HCT116 (cell line): ENCODE measurements at regions not wholly inside any gene's neighbourhood (a gene's known extent, or its start where the extent isn't known, plus 50 kb on each side); places are given as distances from the start of the nearest gene placed in this dataset.

Experiments
- ATAC-seq: fragments of 200-7000 bp; cut with Tn5 transposase; 2 replicates; pipeline ENCODE4 v1.9.1; 2020; ENCODE audit warnings: mild to moderate bottlenecking, moderate library complexity
- BruUV-seq: library from RNA; stranded (reverse); fragments of 400-500 nt; replicated peaks from 2 replicates; lab custom pipeline; 2021; lab: Mats Ljungman, UMichigan
- CTCF ChIA-PET: fragments of 300-600 bp; sonication (Branson Sonifier 250); formaldehyde crosslinking; loops from one replicate; lab custom pipeline; 2021; ENCODE audit warnings: antibody characterized with exemption; lab: Charles Lee
- POLR2A ChIA-PET: fragments of 300-600, 350-600 bp; sonication (Branson Sonifier 250); formaldehyde crosslinking; loops from one replicate; lab custom pipeline; 2021; ENCODE audit warnings: antibody characterized with exemption; lab: Charles Lee
- RAD21 ChIA-PET, 2 experiments: fragments of 300-600 bp; sonication (Branson Sonifier 250); formaldehyde crosslinking; loops; one replicate each; lab custom pipeline; 2023; ENCODE audit warnings: low total read pairs in 2 of 2; ENCODE audit not compliant: uncharacterized antibody in 2 of 2, unreplicated experiment in 2 of 2, low non-redundant PET in 1 of 2; lab: Charles Lee
- DNase-seq: peaks from one replicate; pipeline ENCODE4 v3.0.0-alpha.2; 2010; ENCODE audit warnings: low read depth, low spot score
- H2AFZ ChIP-seq: fragments of 200-600 bp; shearing (Covaris generic), sonication (generic); 2 replicates; pipeline ENCODE4 v1.6.1; 2017; ENCODE audit warnings: low read depth, mixed run types, mixed read lengths, antibody characterized with exemption, low read length; ENCODE audit not compliant: poor library complexity, severe bottlenecking
- H3K27ac ChIP-seq: 2 replicates; pipeline ENCODE4 v1.5.1; 2012; ENCODE audit warnings: low read depth, low read length
- H3K27me3 ChIP-seq: fragments of 200-600 bp; sonication (generic); 2 replicates; pipeline ENCODE4 v1.6.1; 2016; ENCODE audit warnings: mixed run types, low read length, mixed read lengths; ENCODE audit not compliant: insufficient read depth
- H3K36me3 ChIP-seq, 2 experiments: fragments of 200-500 bp in 1 of 2; fragments of 200-600 bp in 1 of 2; sonication (Bioruptor generic) in 1 of 2; sonication (generic) in 1 of 2; 2 replicates each; pipeline versions ENCODE4 v1.5.1 to v1.6.1; 2014 to 2016; ENCODE audit warnings: low read length in 2 of 2, inconsistent platforms in 1 of 2, mixed read lengths in 1 of 2, mixed run types in 1 of 2; ENCODE audit not compliant: insufficient read depth in 2 of 2, control insufficient read depth in 1 of 2
- H3K4me1 ChIP-seq, 2 experiments: fragments of 200-600 bp in 1 of 2; sonication (generic) in 1 of 2; 2 replicates each; pipeline versions ENCODE4 v1.5.1 to v1.6.1; 2012 to 2017; ENCODE audit warnings: low read length in 2 of 2, inconsistent platforms in 1 of 2, mild to moderate bottlenecking in 1 of 2, mixed read lengths in 1 of 2, mixed run types in 1 of 2, moderate library complexity in 1 of 2; ENCODE audit not compliant: insufficient read depth in 2 of 2, control insufficient read depth in 1 of 2
- H3K4me2 ChIP-seq: fragments of 200-600 bp; sonication (generic); 2 replicates; pipeline ENCODE4 v1.6.1; 2017; ENCODE audit warnings: mixed run types, low read length, mixed read lengths
- H3K4me3 ChIP-seq, 2 experiments: fragments of 200-600 bp in 1 of 2; sonication (generic) in 1 of 2; replicated peaks in 1 of 2; 2 replicates each; pipeline ENCODE4 v1.5.1; 2011 to 2016; ENCODE audit warnings: low read length in 2 of 2, control low read depth in 1 of 2, low read depth in 1 of 2, mild to moderate bottlenecking in 1 of 2, mixed read lengths in 1 of 2, mixed run types in 1 of 2
- H3K79me2 ChIP-seq: fragments of 200-600 bp; sonication (generic); 2 replicates; pipeline ENCODE4 v1.6.1; 2017; ENCODE audit warnings: mild to moderate bottlenecking, mixed run types, low read length, moderate library complexity, mixed read lengths; ENCODE audit not compliant: insufficient read depth
- H3K9ac ChIP-seq: fragments of 200-600 bp; sonication (generic); 2 replicates; pipeline ENCODE4 v1.6.1; 2016; ENCODE audit warnings: low read length, mixed read lengths
- H3K9me2 ChIP-seq: fragments of 200-600 bp; sonication (generic), shearing (Covaris generic); 2 replicates; pipeline ENCODE4 v1.6.1; 2017; ENCODE audit warnings: mixed run types, mild to moderate bottlenecking, moderate library complexity; ENCODE audit not compliant: insufficient read depth
- H3K9me3 ChIP-seq, 2 experiments: fragments of 200-500 bp in 1 of 2; fragments of 200-600 bp in 1 of 2; sonication (Bioruptor generic) in 1 of 2; sonication (generic) in 1 of 2; 2 replicates each; pipeline ENCODE4 v1.6.1; 2014 to 2017; ENCODE audit warnings: low read length in 2 of 2, mixed read lengths in 2 of 2, inconsistent platforms in 1 of 2, low read depth in 1 of 2, mild to moderate bottlenecking in 1 of 2, mixed run types in 1 of 2, moderate library complexity in 1 of 2; ENCODE audit not compliant: control insufficient read depth in 1 of 2, insufficient read depth in 1 of 2
- H4K20me1 ChIP-seq: fragments of 200-600 bp; sonication (generic), shearing (Covaris generic); 2 replicates; pipeline ENCODE4 v1.6.1; 2017; ENCODE audit warnings: mixed run types, mild to moderate bottlenecking, moderate library complexity; ENCODE audit not compliant: insufficient read depth
- EGR1 ChIP-seq: IDR thresholded peaks from 2 replicates; pipeline ENCODE4 v1.6.1; 2012; ENCODE audit warnings: low read depth
- POLR2AphosphoS5 ChIP-seq: IDR thresholded peaks from 2 replicates; pipeline ENCODE4 v1.6.1; 2011; ENCODE audit warnings: mild to moderate bottlenecking, low read depth, low read length, moderate library complexity
- REST ChIP-seq: IDR thresholded peaks from 2 replicates; pipeline ENCODE4 v1.6.1; 2012; ENCODE audit warnings: low read depth
- ZFX ChIP-seq: fragments of 450-650 bp; IDR thresholded peaks from 2 replicates; pipeline ENCODE4 v1.6.1; 2017
- intact Hi-C: fragments of 100-400 bp; cut with micrococcal nuclease; formaldehyde crosslinking; loops from 2 replicates; pipeline ENCODE4 v1.10.0; 2022

GRCh38 chr10:61298194-61298593 lies 155.0 kb downstream of the TMEM26 start:
- BruUV-seq: no TSS peak

More at GRCh38 chr10:61298194-61298593, 155.0 kb downstream of the TMEM26 start:
- TF ChIP-seq EGR1 (no peak), POLR2AphosphoS5 (no peak), REST (no peak), ZFX (no peak)
- TF ChIP-seq, all 23 proteins: peak for 0
- RAD21 ChIA-PET: no interaction called here
- H3K9me3 ChIP-seq: no peaks in the 10 kb centered on the region
- CTCF ChIA-PET: no interaction called here
- ATAC-seq: no peak
- H3K27ac ChIP-seq: no peak overlapping the region
- no peak for DNase-seq
- POLR2A ChIA-PET: no interaction called here
- no peaks in the 10 kb centered on the region for H3K36me3 ChIP-seq
- no peaks in the 10 kb centered on the region for H3K4me1 ChIP-seq
- no peaks in the 10 kb centered on the region for H3K79me2 ChIP-seq
- intact Hi-C loops: no loop called here
- H3K9me2 ChIP-seq: no peaks in the 10 kb centered on the region
- no peak overlapping the region for H2AFZ ChIP-seq
- H3K27me3 ChIP-seq: no peaks in the 10 kb centered on the region
- H3K9ac ChIP-seq: no peak overlapping the region
- no peak overlapping the region for H3K4me2 ChIP-seq
- no peaks in the 10 kb centered on the region for H4K20me1 ChIP-seq
- no peak overlapping the region for H3K4me3 ChIP-seq
